Testis (tissue), 2 donors: ENCODE measurements at regions not wholly inside any gene's neighbourhood (a gene's known extent, or its start where the extent isn't known, plus 50 kb on each side); places are given as distances from the start of the nearest gene placed in this dataset.

ENCODE experiments used
- DNase-seq: peaks from one replicate; pipeline ENCODE4 v3.0.0-alpha.2; 2019
- H3K27ac ChIP-seq, 2 donors: fragments of 200-600 bp; sonication (generic); one replicate each; pipeline ENCODE4 v1.5.1; 2019
- H3K27me3 ChIP-seq: fragments of 200-600 bp; sonication (generic); one replicate; pipeline ENCODE4 v1.5.1; 2019
- H3K36me3 ChIP-seq: fragments of 200-600 bp; sonication (generic); one replicate; pipeline ENCODE4 v1.5.1; 2017; ENCODE audit warnings: low read depth; ENCODE audit errors: missing control alignments
- H3K4me1 ChIP-seq: fragments of 200-600 bp; sonication (generic); one replicate; pipeline ENCODE4 v1.5.1; 2019
- H3K4me3 ChIP-seq, 2 donors: fragments of 200-600 bp; sonication (generic); one replicate each; pipeline ENCODE4 v1.5.1; 2017 to 2019
- H3K9me3 ChIP-seq: fragments of 200-600 bp; sonication (generic); one replicate; pipeline ENCODE4 v1.5.1; 2017
- POLR2A ChIP-seq: fragments of 450-650 bp; IDR thresholded peaks from one replicate; pipeline ENCODE4 v1.6.1; 2017; ENCODE audit warnings: antibody characterized with exemption, mild to moderate bottlenecking, moderate library complexity
- WGBS, 2 donors: methylation state at CpG; one replicate each; pipeline ENCODE4 v1.1.5; 2018; 5-methylcytosine and 5-hydroxymethylcytosine counted together
- intact Hi-C: fragments of 100-400 bp; cut with DNase I; formaldehyde crosslinking; loops from one replicate; pipeline ENCODE4 v1.15.1; 2023; ENCODE audit warnings: low total_unique reads
- TF ChIP-seq, protein P1 (sequence below), 3 experiments: fragments of 450-650 bp in 2 of 3; fragments of 200-600 bp in 1 of 3; sonication (generic) in 1 of 3; IDR thresholded peaks; one replicate each; pipeline ENCODE4 v1.5.1; 2016 to 2019; ENCODE audit warnings: antibody characterized with exemption in 3 of 3, mild to moderate bottlenecking in 2 of 3, moderate library complexity in 1 of 3

DNA sequence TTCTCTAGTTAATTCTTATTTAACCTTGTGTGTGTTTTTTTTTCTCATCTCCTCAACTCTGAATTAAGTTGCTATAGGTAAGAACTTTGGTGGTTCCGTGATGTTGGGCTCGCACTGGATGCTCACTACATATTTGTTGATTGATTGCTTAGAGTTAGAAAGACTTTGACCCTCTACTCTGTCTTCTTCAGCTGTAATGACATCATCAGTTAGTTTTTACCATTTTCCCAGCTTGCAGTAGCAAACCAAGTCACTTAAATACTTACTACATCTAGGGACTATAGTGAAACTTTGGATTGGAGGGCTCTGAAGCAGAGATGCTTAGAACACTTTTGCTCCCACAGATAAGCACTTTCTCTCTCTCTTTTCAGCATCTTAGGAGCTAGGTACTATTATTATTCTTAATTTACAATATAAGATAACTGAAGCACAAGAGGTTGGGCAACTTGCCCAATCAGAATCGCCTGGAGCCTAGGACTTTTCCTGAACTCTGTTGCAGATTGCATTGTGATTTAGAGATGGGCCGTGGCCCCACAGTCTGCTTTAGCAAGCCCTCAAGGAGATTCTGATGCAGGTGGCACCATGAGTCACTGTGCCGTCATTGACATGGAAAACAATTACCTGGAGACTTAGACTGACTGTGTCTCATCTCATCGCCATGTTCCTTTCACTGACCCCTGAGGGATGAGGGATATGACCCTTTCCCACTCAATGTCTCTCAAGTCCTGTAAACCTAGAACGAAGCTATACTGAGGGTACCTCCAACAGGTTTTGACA lies 471.9 kb upstream of the PODXL start:
- no peak overlapping the region for H3K4me3 ChIP-seq

DNA sequence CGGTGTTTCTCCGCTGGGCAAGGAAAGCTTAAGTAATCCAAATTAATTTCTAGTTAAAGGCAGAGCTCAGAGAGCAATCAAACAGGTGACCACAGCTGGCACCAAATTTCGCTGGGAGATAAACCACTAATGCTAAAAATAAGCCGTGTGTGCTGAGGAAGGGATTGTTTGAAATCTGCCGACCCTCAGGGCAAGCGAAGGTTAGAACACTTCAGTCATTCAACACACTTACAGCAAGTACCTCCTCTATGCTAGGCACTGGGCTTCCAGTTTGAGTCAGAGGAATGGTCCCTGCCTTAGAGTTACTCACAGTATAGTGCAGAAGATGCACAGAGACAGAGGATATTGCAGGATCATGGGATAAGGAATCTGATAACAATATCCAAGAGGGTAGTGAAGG lies 467.9 kb upstream of the PODXL start:
- Histone ChIP-seq H3K4me3 (no peak overlapping the region), H3K27me3 (no peaks in the 10 kb centered on the region), H3K4me1 (no peaks in the 10 kb centered on the region), H3K27ac (no peak overlapping the region), H3K9me3 (no peaks in the 10 kb centered on the region), H3K36me3 (no peaks in the 10 kb centered on the region)
- intact Hi-C loops = no loop called here
- 62 to 81% methylated on average over 6 of the region's 6 CpGs for WGBS, 2 donors
- DNase-seq = no peak
- TF ChIP-seq, protein P1, sequence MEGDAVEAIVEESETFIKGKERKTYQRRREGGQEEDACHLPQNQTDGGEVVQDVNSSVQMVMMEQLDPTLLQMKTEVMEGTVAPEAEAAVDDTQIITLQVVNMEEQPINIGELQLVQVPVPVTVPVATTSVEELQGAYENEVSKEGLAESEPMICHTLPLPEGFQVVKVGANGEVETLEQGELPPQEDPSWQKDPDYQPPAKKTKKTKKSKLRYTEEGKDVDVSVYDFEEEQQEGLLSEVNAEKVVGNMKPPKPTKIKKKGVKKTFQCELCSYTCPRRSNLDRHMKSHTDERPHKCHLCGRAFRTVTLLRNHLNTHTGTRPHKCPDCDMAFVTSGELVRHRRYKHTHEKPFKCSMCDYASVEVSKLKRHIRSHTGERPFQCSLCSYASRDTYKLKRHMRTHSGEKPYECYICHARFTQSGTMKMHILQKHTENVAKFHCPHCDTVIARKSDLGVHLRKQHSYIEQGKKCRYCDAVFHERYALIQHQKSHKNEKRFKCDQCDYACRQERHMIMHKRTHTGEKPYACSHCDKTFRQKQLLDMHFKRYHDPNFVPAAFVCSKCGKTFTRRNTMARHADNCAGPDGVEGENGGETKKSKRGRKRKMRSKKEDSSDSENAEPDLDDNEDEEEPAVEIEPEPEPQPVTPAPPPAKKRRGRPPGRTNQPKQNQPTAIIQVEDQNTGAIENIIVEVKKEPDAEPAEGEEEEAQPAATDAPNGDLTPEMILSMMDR (IDR thresholded peaks at IDR 0.05) = no peak
- no peak for TF ChIP-seq POLR2A

More for the DNA sequence above, 471.9 kb upstream of the PODXL start:
- TF ChIP-seq, protein P1 (IDR thresholded peaks at IDR 0.05) = no peak
- TF ChIP-seq POLR2A = no peak
- H3K27ac ChIP-seq = no peak overlapping the region
- peaks cover 16% of the 10 kb centered on the region for H3K4me1 ChIP-seq
- no peaks in the 10 kb centered on the region for H3K27me3 ChIP-seq
- intact Hi-C loops = no loop called here
- DNase-seq = no peak
- no peaks in the 10 kb centered on the region for H3K9me3 ChIP-seq
- WGBS, 2 donors = 87 to 92% methylated on average over 7 of the region's 7 CpGs
- no peaks in the 10 kb centered on the region for H3K36me3 ChIP-seq

DNA sequence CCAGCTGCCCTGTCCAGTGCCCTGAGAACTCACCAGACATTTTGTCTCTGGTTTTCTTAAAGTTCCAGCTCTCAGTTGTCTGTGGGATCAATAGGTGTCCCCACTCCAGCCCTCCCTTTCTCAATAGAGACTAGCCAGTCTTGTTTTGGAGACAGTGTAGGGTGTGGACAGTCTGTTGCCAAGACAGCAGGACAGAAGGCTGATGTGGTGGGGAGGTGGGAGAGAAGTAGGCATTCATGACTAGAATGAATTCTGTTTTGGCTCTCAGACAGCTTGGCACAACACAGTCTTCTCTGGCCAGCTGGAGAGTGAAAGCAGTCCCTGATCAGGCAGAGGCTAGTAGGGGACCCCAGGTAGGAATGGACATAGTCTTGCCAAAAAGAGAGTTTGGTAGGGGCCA lies 467.0 kb upstream of the PODXL start:
- H3K4me3 ChIP-seq = no peak overlapping the region
- no peaks in the 10 kb centered on the region for H3K9me3 ChIP-seq
- H3K27ac ChIP-seq = no peak overlapping the region
- H3K4me1 ChIP-seq = no peaks in the 10 kb centered on the region
- H3K36me3 ChIP-seq = no peaks in the 10 kb centered on the region
- no peaks in the 10 kb centered on the region for H3K27me3 ChIP-seq
- TF ChIP-seq, protein P1 (IDR thresholded peaks at IDR 0.05) = no peak
- no peak for TF ChIP-seq POLR2A
- intact Hi-C loops = no loop called here
- no peak for DNase-seq

DNA sequence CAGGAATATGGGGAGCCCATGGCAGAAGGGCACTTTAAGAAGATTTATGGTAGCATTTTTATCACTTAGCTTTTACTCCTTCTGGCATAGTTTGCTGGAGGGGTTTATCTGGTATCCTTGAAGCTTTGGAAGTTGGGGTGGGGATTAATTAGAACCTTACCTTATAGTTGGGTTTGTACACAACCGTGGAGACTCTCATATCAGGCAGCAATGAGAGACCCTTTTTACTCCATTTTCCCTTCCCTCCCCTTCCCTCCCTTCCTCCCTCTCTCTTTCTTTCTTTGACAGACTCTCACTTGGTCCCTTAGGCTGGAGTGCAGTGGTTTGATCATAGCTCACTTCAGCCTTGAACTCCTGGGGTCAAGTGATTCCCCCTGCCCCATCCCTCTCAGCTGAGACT lies 465.8 kb upstream of the PODXL start:
- H3K4me3 ChIP-seq = no peak overlapping the region
- 25 to 67% methylated on average over 1 of the region's 1 CpG for WGBS, 2 donors
- no peaks in the 10 kb centered on the region for H3K27me3 ChIP-seq
- H3K27ac ChIP-seq = no peak overlapping the region
- no peaks in the 10 kb centered on the region for H3K9me3 ChIP-seq
- no peak for DNase-seq
- H3K4me1 ChIP-seq = peaks cover 3% of the 10 kb centered on the region
- H3K36me3 ChIP-seq = no peaks in the 10 kb centered on the region
- intact Hi-C loops = no loop called here
- TF ChIP-seq, protein P1 (IDR thresholded peaks at IDR 0.05) = no peak

DNA sequence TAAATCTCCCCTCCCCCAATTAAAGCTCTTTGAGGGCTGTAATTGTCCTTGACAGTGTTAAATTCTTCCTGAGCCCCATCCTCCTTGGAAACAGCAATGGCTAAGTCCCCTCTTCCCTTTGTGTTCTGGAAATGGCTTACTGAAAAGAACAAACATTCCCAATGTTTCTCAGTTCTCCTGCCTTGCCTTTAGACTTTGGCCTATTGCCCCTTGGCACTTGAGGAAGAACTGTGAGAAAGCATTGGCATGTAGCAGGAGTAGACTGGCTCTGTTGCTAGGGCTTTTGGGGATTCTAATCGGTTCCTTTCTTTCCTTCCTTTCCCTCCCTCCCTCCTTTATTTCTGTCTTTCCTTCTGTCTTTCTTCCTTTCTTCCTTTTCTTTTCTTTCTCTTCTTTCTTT lies 463.3 kb upstream of the PODXL start:
- intact Hi-C loops = no loop called here
- no peaks in the 10 kb centered on the region for H3K27me3 ChIP-seq
- DNase-seq = no peak
- WGBS, 2 donors = 52 to 75% methylated on average over 1 of the region's 1 CpG
- no peak overlapping the region for H3K27ac ChIP-seq
- TF ChIP-seq POLR2A = no peak
- TF ChIP-seq, protein P1 (IDR thresholded peaks at IDR 0.05) = no peak
- peaks cover 3% of the 10 kb centered on the region for H3K4me1 ChIP-seq
- H3K4me3 ChIP-seq = no peak overlapping the region
- H3K36me3 ChIP-seq = no peaks in the 10 kb centered on the region
- H3K9me3 ChIP-seq = no peaks in the 10 kb centered on the region
